ENCODE measurements at regions not wholly inside any gene's neighbourhood (a gene's known extent, or its start where the extent isn't known, plus 50 kb on each side); places are given as distances from the start of the nearest gene placed in this dataset.

- DNase-seq, result peak; percentile 51
- Mint-ChIP-seq H3K36me3 (ENCODE audit: unreplicated experiment) (peaks cover 4% of the 10 kb centered on the region), H3K4me3 (ENCODE audit: unreplicated experiment) (no peak overlapping the region), H3K27ac (ENCODE audit: unreplicated experiment) (no peak overlapping the region), H3K9me3 (ENCODE audit: unreplicated experiment) (peaks cover 4% of the 10 kb centered on the region), H3K4me1 (ENCODE audit: low read depth, unreplicated experiment) (peaks cover 23% of the 10 kb centered on the region), H3K27me3 (ENCODE audit: unreplicated experiment) (peaks cover 13% of the 10 kb centered on the region)
- TF ChIP-seq, protein P1, sequence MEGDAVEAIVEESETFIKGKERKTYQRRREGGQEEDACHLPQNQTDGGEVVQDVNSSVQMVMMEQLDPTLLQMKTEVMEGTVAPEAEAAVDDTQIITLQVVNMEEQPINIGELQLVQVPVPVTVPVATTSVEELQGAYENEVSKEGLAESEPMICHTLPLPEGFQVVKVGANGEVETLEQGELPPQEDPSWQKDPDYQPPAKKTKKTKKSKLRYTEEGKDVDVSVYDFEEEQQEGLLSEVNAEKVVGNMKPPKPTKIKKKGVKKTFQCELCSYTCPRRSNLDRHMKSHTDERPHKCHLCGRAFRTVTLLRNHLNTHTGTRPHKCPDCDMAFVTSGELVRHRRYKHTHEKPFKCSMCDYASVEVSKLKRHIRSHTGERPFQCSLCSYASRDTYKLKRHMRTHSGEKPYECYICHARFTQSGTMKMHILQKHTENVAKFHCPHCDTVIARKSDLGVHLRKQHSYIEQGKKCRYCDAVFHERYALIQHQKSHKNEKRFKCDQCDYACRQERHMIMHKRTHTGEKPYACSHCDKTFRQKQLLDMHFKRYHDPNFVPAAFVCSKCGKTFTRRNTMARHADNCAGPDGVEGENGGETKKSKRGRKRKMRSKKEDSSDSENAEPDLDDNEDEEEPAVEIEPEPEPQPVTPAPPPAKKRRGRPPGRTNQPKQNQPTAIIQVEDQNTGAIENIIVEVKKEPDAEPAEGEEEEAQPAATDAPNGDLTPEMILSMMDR (IDR thresholded peaks at IDR 0.05; ENCODE audit: partially characterized antibody, unreplicated experiment), result no peak
Observed at GRCh38 chr6:166005401-166005943, 162.2 kb downstream of the TBXT start.

DNA sequence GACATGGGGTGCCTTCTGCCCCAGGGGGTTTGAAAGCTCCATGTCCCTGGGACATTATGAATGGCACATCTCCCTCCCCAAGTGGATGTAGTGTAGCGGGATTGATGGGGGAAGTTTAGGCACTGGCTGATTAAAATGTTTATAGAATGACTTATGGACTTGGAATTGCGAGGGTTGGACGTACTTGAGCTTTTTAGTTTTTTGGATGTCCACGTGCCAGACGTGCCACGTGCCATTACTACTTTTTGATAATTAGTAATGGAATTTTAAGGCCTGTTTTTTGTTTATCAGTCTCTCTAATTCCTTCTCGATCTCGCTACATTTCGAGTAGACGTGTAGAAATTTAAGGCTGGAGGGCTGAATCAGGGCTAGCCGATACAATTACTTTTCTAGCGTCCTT lies 162.8 kb downstream of the TBXT start:
- Mint-ChIP-seq H3K27ac (ENCODE audit: unreplicated experiment) (no peak overlapping the region), H3K4me3 (ENCODE audit: unreplicated experiment) (no peak overlapping the region), H3K27me3 (ENCODE audit: unreplicated experiment) (peaks cover 13% of the 10 kb centered on the region), H3K4me1 (ENCODE audit: low read depth, unreplicated experiment) (peaks cover 23% of the 10 kb centered on the region), H3K36me3 (ENCODE audit: unreplicated experiment) (peaks cover 4% of the 10 kb centered on the region), H3K9me3 (ENCODE audit: unreplicated experiment) (peaks cover 4% of the 10 kb centered on the region)
- no peak for DNase-seq
- TF ChIP-seq, protein P1 (IDR thresholded peaks at IDR 0.05; ENCODE audit: partially characterized antibody, unreplicated experiment), result no peak

DNA sequence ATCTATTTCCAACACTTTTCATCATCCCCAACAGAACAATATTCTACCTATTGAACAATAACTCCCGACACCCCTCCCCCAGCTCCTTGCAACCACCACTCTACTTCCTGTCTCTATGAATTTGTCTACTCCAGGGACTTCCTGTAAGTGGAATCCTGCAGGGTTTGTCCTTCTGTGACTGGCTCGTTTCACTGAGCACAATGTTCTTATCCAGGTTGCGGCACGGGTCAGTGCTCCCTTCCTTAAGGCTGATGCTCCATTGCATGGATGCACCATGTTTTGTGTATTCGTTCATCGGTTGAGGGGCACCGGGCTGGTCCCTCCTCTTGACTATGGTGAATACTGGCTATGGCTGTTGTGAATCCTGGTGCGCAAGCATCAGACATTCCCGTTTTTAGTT lies 163.2 kb downstream of the TBXT start:
- Mint-ChIP-seq H3K27ac (ENCODE audit: unreplicated experiment) (no peak overlapping the region), H3K27me3 (ENCODE audit: unreplicated experiment) (peaks cover 13% of the 10 kb centered on the region), H3K36me3 (ENCODE audit: unreplicated experiment) (peaks cover 4% of the 10 kb centered on the region), H3K9me3 (ENCODE audit: unreplicated experiment) (peaks cover 4% of the 10 kb centered on the region), H3K4me1 (ENCODE audit: low read depth, unreplicated experiment) (peaks cover 23% of the 10 kb centered on the region), H3K4me3 (ENCODE audit: unreplicated experiment) (no peak overlapping the region)
- no peak for DNase-seq
- TF ChIP-seq, protein P1 (IDR thresholded peaks at IDR 0.05; ENCODE audit: partially characterized antibody, unreplicated experiment), result no peak

DNA sequence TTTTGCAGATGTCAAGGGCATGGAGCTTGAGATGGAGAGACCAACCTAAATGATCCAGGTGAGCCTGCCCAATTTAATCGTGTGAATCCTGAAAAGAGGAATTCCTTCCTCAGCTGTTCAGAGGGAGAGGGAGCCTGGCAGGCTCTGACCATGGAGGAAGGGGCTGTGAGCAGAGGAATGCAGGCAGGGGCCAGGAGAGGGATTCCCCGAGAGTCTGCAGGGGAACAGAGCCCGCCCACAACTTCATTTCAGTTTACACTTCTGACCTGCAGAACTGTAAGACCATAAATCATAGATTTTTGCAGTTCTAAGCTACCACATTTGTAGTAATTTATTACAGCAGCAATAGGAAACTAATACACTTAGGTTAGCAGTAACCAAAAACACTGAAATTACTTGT lies 164.1 kb downstream of the TBXT start:
- Mint-ChIP-seq H3K4me1 (ENCODE audit: low read depth, unreplicated experiment) (peaks cover 23% of the 10 kb centered on the region), H3K9me3 (ENCODE audit: unreplicated experiment) (peaks cover 4% of the 10 kb centered on the region), H3K4me3 (ENCODE audit: unreplicated experiment) (no peak overlapping the region), H3K36me3 (ENCODE audit: unreplicated experiment) (peaks cover 4% of the 10 kb centered on the region), H3K27ac (ENCODE audit: unreplicated experiment) (no peak overlapping the region), H3K27me3 (ENCODE audit: unreplicated experiment) (peaks cover 13% of the 10 kb centered on the region)
- DNase-seq, result no peak
- TF ChIP-seq, protein P1 (IDR thresholded peaks at IDR 0.05; ENCODE audit: partially characterized antibody, unreplicated experiment), result no peak

DNA sequence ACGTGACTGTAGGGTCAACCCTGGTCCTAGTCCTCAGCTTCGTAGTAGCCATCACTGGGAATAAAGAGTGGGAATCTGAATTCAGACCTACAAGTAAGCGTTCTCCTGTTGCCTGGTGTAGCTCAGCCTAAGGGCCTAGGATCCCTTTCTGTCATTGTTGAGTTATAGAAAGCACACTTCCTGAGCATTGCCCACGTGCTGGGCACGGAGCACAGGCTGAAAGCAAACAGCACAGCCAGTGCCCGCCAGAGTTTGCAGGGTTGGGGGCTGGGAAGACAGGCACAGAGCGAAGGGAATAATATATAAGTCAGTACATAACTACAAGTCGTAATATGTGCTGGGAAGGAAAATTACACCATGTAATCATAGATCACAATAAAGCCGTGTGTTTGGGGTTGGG lies 166.3 kb downstream of the TBXT start:
- Mint-ChIP-seq H3K9me3 (ENCODE audit: unreplicated experiment) (peaks cover 3% of the 10 kb centered on the region), H3K4me1 (ENCODE audit: low read depth, unreplicated experiment) (peaks cover 7% of the 10 kb centered on the region), H3K27ac (ENCODE audit: unreplicated experiment) (no peak overlapping the region), H3K27me3 (ENCODE audit: unreplicated experiment) (peaks cover 3% of the 10 kb centered on the region), H3K36me3 (ENCODE audit: unreplicated experiment) (no peaks in the 10 kb centered on the region), H3K4me3 (ENCODE audit: unreplicated experiment) (no peak overlapping the region)
- no peak for DNase-seq
- TF ChIP-seq, protein P1 (IDR thresholded peaks at IDR 0.05; ENCODE audit: partially characterized antibody, unreplicated experiment), result no peak
